Skeletal muscle tissue (tissue), 3 donors: ENCODE measurements at regions not wholly inside any gene's neighbourhood (a gene's known extent, or its start where the extent isn't known, plus 50 kb on each side); places are given as distances from the start of the nearest gene placed in this dataset.

Experiments
- H3K27ac ChIP-seq: one replicate; pipeline ENCODE4 v1.7.0; 2013; ENCODE audit warnings: mild to moderate bottlenecking, low read depth, low read length, inconsistent platforms
- H3K27me3 ChIP-seq, 3 donors: one replicate each; pipeline ENCODE4 v1.7.0; 2013; ENCODE audit warnings: low read length in 3 of 3; ENCODE audit not compliant: control insufficient read depth in 3 of 3, insufficient read depth in 3 of 3
- H3K36me3 ChIP-seq, 3 donors: one replicate each; pipeline ENCODE4 v1.7.0; 2013; ENCODE audit warnings: low read length in 3 of 3; ENCODE audit not compliant: control insufficient read depth in 3 of 3, insufficient read depth in 3 of 3
- H3K4me1 ChIP-seq, 3 donors: one replicate each; pipeline ENCODE4 v1.7.0; 2013; ENCODE audit warnings: low read length in 3 of 3, mild to moderate bottlenecking in 3 of 3; ENCODE audit not compliant: control insufficient read depth in 3 of 3, insufficient read depth in 3 of 3
- H3K4me3 ChIP-seq, 3 donors: one replicate each; pipeline ENCODE4 v1.7.0; 2013; ENCODE audit warnings: low read length in 3 of 3
- H3K9ac ChIP-seq, 3 donors: one replicate each; pipeline ENCODE4 v1.7.0; 2013; ENCODE audit warnings: low read length in 3 of 3, mild to moderate bottlenecking in 3 of 3, moderate library complexity in 2 of 3, low read depth in 1 of 3
- H3K9me3 ChIP-seq, 3 donors: one replicate each; pipeline ENCODE4 v1.7.0; 2013; ENCODE audit warnings: low read length in 3 of 3; ENCODE audit not compliant: control insufficient read depth in 3 of 3
- donor health status: Osteomylitis.

DNA sequence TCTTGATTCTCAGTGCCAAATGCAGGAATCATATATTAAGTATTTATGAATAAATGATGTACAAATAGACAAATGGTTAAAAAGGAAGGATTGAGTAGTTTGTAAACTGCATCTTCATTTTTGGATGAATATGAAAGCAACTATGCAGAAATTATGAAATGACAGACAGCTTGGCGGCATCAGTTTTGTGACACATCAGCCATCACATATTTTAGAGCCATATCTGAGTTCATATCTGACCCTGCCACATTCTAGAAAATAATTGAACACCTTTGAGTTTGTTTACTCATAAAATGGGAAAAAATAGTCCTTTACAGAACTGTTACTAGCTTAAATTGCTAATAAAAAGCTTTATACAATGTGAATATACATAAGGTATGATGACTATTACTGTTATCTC, 448.2 kb downstream of the KIF20B start:
- H3K4me3 ChIP-seq = no peak overlapping the region
- no peak overlapping the region for H3K27ac ChIP-seq
- H3K9me3 ChIP-seq = no peaks in the 10 kb centered on the region
- no peak overlapping the region for H3K9ac ChIP-seq
- H3K27me3 ChIP-seq = no peaks in the 10 kb centered on the region
- H3K4me1 ChIP-seq = no peaks in the 10 kb centered on the region
- no peaks in the 10 kb centered on the region for H3K36me3 ChIP-seq

DNA sequence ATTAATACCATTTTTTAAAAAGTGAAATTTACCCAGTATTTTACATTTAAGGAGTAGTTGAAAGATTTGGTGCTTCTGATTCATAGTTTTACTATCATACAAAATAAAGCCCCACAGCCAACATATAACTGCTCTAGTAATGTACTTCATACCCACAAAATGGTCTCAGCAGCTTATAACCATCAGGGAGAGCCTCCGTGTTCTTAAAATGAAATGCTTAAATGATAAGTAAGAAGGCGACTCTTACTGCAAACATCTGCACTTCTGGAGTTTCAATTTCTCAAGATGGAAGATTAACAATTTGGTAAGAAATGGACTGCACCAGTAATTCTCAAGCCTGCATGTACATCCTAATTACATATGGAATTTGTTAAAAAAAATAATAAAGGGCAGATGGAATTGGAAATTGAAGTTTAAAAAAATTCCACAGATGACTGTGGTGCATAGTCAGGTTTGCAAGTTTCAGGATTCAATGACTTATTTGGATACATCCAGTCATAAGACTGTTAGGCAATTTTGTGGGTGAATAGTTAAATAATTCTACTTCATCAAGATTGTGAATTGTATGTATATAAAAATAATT, 461.0 kb downstream of the KIF20B start:
- Histone ChIP-seq H3K4me1 (no peaks in the 10 kb centered on the region), H3K4me3 (no peak overlapping the region), H3K9me3 (peaks cover 0 to 2% (median 0%) of the 10 kb centered on the region in 3 donors), H3K9ac (no peak overlapping the region), H3K27ac (no peak overlapping the region), H3K27me3 (no peaks in the 10 kb centered on the region), H3K36me3 (no peaks in the 10 kb centered on the region)

GRCh38 chr10:90167174-90168064, 466.0 kb downstream of the KIF20B start:
- H3K36me3 ChIP-seq = no peaks in the 10 kb centered on the region
- H3K27ac ChIP-seq = no peak overlapping the region
- H3K4me3 ChIP-seq = no peak overlapping the region
- H3K9ac ChIP-seq = no peak overlapping the region
- H3K27me3 ChIP-seq = no peaks in the 10 kb centered on the region
- no peaks in the 10 kb centered on the region for H3K4me1 ChIP-seq
- peaks cover 0 to 2% (median 0%) of the 10 kb centered on the region in 3 donors for H3K9me3 ChIP-seq

- Histone ChIP-seq H3K9ac (no peak overlapping the region), H3K27me3 (no peaks in the 10 kb centered on the region)
These were observed 466.9 kb downstream of the KIF20B start for GRCh38 chr10:90168244-90168643.

DNA sequence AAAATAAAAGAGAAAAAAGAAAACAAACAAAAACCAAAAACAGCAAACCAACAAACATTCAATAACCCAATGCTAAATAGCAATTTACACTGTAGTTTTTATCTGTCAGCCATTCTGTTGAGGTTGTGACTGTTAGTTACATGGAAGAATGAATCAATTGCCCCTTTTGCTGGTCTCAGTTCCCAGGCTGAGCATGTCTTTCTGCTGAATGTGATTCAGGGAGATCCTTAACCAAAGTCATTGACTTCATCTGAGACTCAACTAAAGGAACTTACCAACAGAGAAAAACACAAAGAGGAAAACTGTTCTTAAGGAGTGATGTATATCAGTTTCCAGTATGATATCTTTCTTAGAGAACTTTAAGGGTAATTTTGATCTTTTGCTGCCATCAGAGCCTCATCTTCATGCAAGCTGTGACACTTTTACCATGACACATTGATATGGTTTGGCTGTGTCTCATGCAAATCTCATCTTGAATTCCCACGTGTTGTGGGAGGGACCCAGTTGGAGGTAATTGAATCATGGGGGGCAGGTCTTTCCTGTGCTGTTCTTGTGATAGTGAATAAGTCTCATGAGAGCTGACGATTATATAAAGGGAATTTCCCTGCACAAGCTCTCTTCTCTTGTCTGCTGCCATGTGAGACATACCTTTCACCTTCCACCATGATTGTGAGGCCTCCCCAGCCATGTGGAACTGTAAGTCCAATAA, 469.8 kb downstream of the KIF20B start:
- H3K27ac ChIP-seq = no peak overlapping the region
- no peaks in the 10 kb centered on the region for H3K4me1 ChIP-seq
- H3K27me3 ChIP-seq = no peaks in the 10 kb centered on the region
- H3K9ac ChIP-seq = no peak overlapping the region
- H3K4me3 ChIP-seq = no peak overlapping the region
- no peaks in the 10 kb centered on the region for H3K36me3 ChIP-seq
- H3K9me3 ChIP-seq = peaks cover 0 to 2% (median 0%) of the 10 kb centered on the region in 3 donors

More at GRCh38 chr10:90168244-90168643, 466.9 kb downstream of the KIF20B start:
- no peaks in the 10 kb centered on the region for H3K36me3 ChIP-seq
- H3K4me1 ChIP-seq = no peaks in the 10 kb centered on the region
- no peak overlapping the region for H3K27ac ChIP-seq
- peaks cover 0 to 2% (median 0%) of the 10 kb centered on the region in 3 donors for H3K9me3 ChIP-seq
- H3K4me3 ChIP-seq = no peak overlapping the region

DNA sequence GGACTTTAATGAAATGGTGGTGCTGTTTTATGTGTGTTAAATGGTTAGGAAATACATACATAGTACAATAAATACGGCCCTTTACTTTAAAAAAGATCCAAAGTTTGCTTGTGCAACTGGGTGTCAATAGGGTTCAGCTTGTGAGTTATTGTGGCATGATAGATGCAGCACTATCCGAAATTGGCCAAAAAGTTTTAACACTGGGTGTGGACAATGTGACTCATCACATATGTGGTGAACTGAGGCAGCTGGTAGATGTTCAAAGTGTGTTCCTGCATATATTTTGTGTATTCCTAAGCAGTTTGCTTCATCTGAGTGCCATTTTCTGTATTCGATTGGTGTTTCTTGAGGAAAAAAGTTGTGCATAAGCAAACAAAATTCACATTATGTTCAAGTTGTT, 473.1 kb downstream of the KIF20B start:
- Histone ChIP-seq H3K36me3 (no peaks in the 10 kb centered on the region), H3K4me1 (no peaks in the 10 kb centered on the region), H3K27me3 (no peaks in the 10 kb centered on the region), H3K9me3 (no peaks in the 10 kb centered on the region), H3K9ac (no peak overlapping the region), H3K27ac (no peak overlapping the region), H3K4me3 (no peak overlapping the region)

DNA sequence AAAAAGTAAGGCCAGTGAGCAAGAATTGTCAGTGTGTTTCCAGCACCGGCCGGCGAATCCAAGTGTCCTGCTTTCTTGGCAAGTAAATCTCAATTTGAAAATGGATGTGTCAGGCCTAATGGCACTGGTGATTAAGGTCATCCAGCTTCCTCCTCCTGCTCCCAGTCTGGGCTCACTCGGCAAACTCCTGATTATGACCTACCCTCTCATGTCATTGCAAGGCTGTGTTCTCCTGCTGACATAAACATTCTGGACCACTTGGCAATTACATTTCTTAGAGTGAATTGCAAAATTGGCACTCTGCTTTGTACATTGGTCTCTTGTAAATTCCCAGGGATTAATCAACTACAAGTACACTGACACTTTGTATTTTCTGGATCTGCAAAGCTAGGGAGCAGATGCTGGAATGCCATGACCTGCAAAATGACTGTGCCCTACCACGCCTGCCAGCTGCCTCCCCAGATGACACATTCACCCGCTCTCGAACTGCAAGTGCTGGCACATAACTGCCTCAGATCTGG, 473.8 kb downstream of the KIF20B start:
- no peak overlapping the region for H3K27ac ChIP-seq
- peaks cover 0 to 2% (median 0%) of the 10 kb centered on the region in 3 donors for H3K9me3 ChIP-seq
- H3K27me3 ChIP-seq = no peaks in the 10 kb centered on the region

DNA sequence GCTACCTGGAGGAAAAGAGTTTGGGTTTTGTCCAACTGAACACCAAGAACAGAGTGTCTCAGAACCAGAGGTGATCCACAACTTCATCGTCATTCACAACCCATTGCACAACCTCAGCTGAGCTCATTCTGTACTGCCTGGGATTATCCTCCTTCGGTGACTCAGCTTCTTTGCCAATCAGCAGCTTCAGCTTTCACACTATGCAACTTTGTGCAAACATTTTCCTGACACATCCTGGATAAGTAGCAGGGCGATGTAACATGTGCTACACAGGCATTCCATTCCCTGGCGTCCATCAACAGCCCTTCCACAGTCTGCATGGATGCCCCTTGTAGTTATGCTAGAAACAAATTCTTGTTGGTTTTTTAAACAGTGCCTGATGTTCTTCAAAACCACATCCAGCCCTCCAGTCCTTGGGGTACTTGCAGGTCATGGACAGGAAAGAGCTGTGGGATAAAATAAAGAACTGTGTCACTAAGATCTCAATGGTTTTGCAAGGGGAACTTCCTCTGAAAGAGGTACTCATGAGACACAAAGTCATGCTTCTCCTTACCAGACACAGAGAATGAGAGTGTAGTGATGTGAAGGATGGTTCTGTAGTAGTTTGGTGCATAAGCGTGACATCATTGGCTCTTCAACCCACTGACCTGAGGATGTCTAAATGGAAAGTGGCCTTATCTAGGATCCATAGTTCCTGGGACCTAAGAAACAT, 478.5 kb downstream of the KIF20B start:
- H3K9ac ChIP-seq = no peak overlapping the region
- H3K27ac ChIP-seq = no peak overlapping the region

More for the DNA sequence above, 473.8 kb downstream of the KIF20B start:
- Histone ChIP-seq H3K9ac (no peak overlapping the region), H3K4me3 (no peak overlapping the region), H3K4me1 (no peaks in the 10 kb centered on the region), H3K36me3 (no peaks in the 10 kb centered on the region)

DNA sequence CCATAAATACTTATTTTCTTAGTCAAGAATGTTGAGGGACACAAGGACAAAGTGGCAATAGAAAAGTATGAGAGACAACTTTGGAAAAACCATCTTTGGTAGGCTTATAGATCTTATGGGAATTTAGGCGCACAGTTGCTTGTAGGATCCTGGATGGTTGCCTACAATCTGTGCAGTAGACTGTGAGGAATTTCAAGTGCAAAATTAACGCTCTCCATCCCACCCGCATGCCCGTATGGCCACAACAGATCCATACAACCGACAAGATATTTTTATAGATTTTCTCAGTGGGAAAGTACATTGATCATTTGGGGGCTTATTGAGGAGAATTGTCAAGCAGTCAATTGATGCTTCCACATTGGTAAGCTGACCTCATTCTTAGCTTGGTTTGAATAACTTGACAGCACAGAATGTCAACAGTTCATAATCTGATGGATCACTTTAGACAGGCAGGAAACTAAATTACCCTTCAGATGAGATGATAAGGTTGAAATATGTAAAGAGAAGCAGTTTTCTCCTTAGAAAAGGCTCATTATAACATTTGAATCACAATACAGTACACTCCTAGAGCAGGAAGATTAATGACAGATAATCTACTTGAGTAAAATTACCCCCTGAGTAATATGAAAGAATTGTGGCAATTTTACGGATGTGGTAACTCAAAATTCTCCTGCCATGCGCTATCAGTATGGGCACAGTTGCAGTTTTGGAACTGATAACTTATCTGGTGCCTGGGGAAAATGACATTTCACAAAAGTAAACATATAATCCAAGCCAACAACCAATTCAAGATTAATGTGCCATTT, 479.7 kb downstream of the KIF20B start:
- Histone ChIP-seq H3K4me1 (no peaks in the 10 kb centered on the region), H3K9me3 (peaks cover 0 to 2% (median 0%) of the 10 kb centered on the region in 3 donors), H3K27ac (no peak overlapping the region), H3K9ac (no peak overlapping the region), H3K36me3 (no peaks in the 10 kb centered on the region), H3K4me3 (no peak overlapping the region), H3K27me3 (no peaks in the 10 kb centered on the region)

More for the DNA sequence above, 478.5 kb downstream of the KIF20B start:
- Histone ChIP-seq H3K9me3 (peaks cover 0 to 2% (median 0%) of the 10 kb centered on the region in 3 donors), H3K4me3 (no peak overlapping the region), H3K36me3 (no peaks in the 10 kb centered on the region), H3K4me1 (no peaks in the 10 kb centered on the region), H3K27me3 (no peaks in the 10 kb centered on the region)
